H9 (cell line): ENCODE measurements at regions not wholly inside any gene's neighbourhood (a gene's known extent, or its start where the extent isn't known, plus 50 kb on each side); places are given as distances from the start of the nearest gene placed in this dataset.

Experiments
- DNase-seq: peaks from one replicate; pipeline ENCODE4 v3.0.0-alpha.2; 2017
- H2AFZ ChIP-seq: one replicate; pipeline ENCODE4 v1.6.1; 2013; ENCODE audit warnings: mild to moderate bottlenecking, low read length, control low read depth, moderate library complexity
- H2AK5ac ChIP-seq: 2 replicates; pipeline ENCODE4 v1.6.1; 2013; ENCODE audit warnings: low read length, control low read depth, mixed read lengths; ENCODE audit not compliant: insufficient read length
- H2BK120ac ChIP-seq: one replicate; pipeline ENCODE4 v1.6.1; 2013; ENCODE audit warnings: low read depth, mild to moderate bottlenecking, low read length, control low read depth, inconsistent platforms; ENCODE audit not compliant: poor library complexity, severe bottlenecking
- H2BK12ac ChIP-seq: 2 replicates; pipeline ENCODE4 v1.6.1; 2013; ENCODE audit warnings: low read length, control low read depth, mixed read lengths, low read depth; ENCODE audit not compliant: insufficient read length
- H2BK15ac ChIP-seq: 2 replicates; pipeline ENCODE4 v1.6.1; 2013; ENCODE audit warnings: low read depth, low read length, control low read depth
- H2BK20ac ChIP-seq: one replicate; pipeline ENCODE4 v1.6.1; 2013; ENCODE audit warnings: low read depth, mild to moderate bottlenecking, low read length, control low read depth, inconsistent platforms; ENCODE audit not compliant: poor library complexity, severe bottlenecking
- H2BK5ac ChIP-seq: 2 replicates; pipeline ENCODE4 v1.6.1; 2013; ENCODE audit warnings: low read length, control low read depth, mixed read lengths; ENCODE audit not compliant: insufficient read length
- H3K14ac ChIP-seq: 2 replicates; pipeline ENCODE4 v1.6.1; 2013; ENCODE audit warnings: low read length, control low read depth; ENCODE audit not compliant: insufficient read depth
- H3K18ac ChIP-seq: 2 replicates; pipeline ENCODE4 v1.6.1; 2013; ENCODE audit warnings: low read depth, mild to moderate bottlenecking, mixed read lengths, low read length, control low read depth; ENCODE audit not compliant: insufficient read length
- H3K23ac ChIP-seq: 2 replicates; pipeline ENCODE4 v1.6.1; 2013; ENCODE audit warnings: low read length, control low read depth, mixed read lengths, low read depth; ENCODE audit not compliant: insufficient read length
- H3K23me2 ChIP-seq: 2 replicates; pipeline ENCODE4 v1.6.1; 2013; ENCODE audit warnings: low read depth, mild to moderate bottlenecking, mixed read lengths, low read length, control low read depth; ENCODE audit not compliant: insufficient read length, poor library complexity, severe bottlenecking
- H3K27ac ChIP-seq: 2 replicates; pipeline ENCODE4 v1.5.1; 2013; ENCODE audit warnings: low read length, control low read depth, mixed read lengths, low read depth; ENCODE audit not compliant: insufficient read length
- H3K27me3 ChIP-seq: 2 replicates; pipeline ENCODE4 v1.6.1; 2013; ENCODE audit warnings: low read length, control low read depth, inconsistent platforms; ENCODE audit not compliant: insufficient read depth
- H3K4ac ChIP-seq: 2 replicates; pipeline ENCODE4 v1.6.1; 2013; ENCODE audit warnings: low read depth, mild to moderate bottlenecking, control low read depth, inconsistent platforms, low read length, moderate library complexity
- H3K4me1 ChIP-seq: 2 replicates; pipeline ENCODE4 v1.6.1; 2013; ENCODE audit warnings: low read length, control low read depth, inconsistent platforms; ENCODE audit not compliant: insufficient read depth
- H3K4me2 ChIP-seq: 2 replicates; pipeline ENCODE4 v1.6.1; 2013; ENCODE audit warnings: low read length, control low read depth, mixed read lengths; ENCODE audit not compliant: insufficient read length, insufficient read depth
- H3K56ac ChIP-seq: 2 replicates; pipeline ENCODE4 v1.6.1; 2013; ENCODE audit warnings: low read depth, mild to moderate bottlenecking, mixed read lengths, low read length, control low read depth; ENCODE audit not compliant: insufficient read length
- H3K79me1 ChIP-seq: 2 replicates; pipeline ENCODE4 v1.6.1; 2013; ENCODE audit warnings: low read depth, mild to moderate bottlenecking, moderate library complexity, low read length, control low read depth, inconsistent platforms; ENCODE audit not compliant: insufficient read depth, poor library complexity, severe bottlenecking
- H3K79me2 ChIP-seq: 2 replicates; pipeline ENCODE4 v1.6.1; 2013; ENCODE audit warnings: low read length, control low read depth, inconsistent platforms; ENCODE audit not compliant: insufficient read depth
- H3K9ac ChIP-seq: 2 replicates; pipeline ENCODE4 v1.6.1; 2013; ENCODE audit warnings: low read length, control low read depth, mixed read lengths; ENCODE audit not compliant: insufficient read length; ENCODE audit errors: extremely low read depth
- H3K9me3 ChIP-seq: one replicate; pipeline ENCODE4 v1.6.1; 2013; ENCODE audit warnings: low read depth, low read length, inconsistent platforms; ENCODE audit not compliant: control insufficient read depth
- H3T11ph ChIP-seq: one replicate; pipeline ENCODE4 v1.6.1; 2013; ENCODE audit warnings: mild to moderate bottlenecking, low read length, control low read depth, inconsistent platforms
- H4K20me1 ChIP-seq: one replicate; pipeline ENCODE4 v1.6.1; 2013; ENCODE audit not compliant: control insufficient read depth, insufficient read length, insufficient read depth
- H4K5ac ChIP-seq: 2 replicates; pipeline ENCODE4 v1.6.1; 2013; ENCODE audit warnings: low read depth, mild to moderate bottlenecking, mixed read lengths, low read length, control low read depth; ENCODE audit not compliant: insufficient read length
- H4K8ac ChIP-seq: replicated peaks from 2 replicates; pipeline ENCODE4 v1.6.1; 2013; ENCODE audit warnings: low read length, control low read depth, mixed read lengths, low read depth; ENCODE audit not compliant: insufficient read length
- H4K91ac ChIP-seq: 2 replicates; pipeline ENCODE4 v1.6.1; 2013; ENCODE audit warnings: low read depth, mild to moderate bottlenecking, moderate library complexity, mixed read lengths, low read length, control low read depth; ENCODE audit not compliant: insufficient read length
- H3K27ac Mint-ChIP-seq, 3 experiments: 2 replicates in 2 of 3; 3 replicates in 1 of 3; pipeline ENCODE4 v1.8.0; 2020 to 2021; ENCODE audit warnings: mixed read lengths in 3 of 3, mild to moderate bottlenecking in 1 of 3, moderate library complexity in 1 of 3
- H3K27me3 Mint-ChIP-seq: 2 replicates; pipeline ENCODE4 v1.8.0; 2021; ENCODE audit warnings: low read depth, mild to moderate bottlenecking, moderate library complexity, mixed read lengths
- H3K36me3 Mint-ChIP-seq, 3 experiments: 2 replicates in 2 of 3; 3 replicates in 1 of 3; pipeline ENCODE4 v1.8.0; 2020 to 2021; ENCODE audit warnings: low read depth in 3 of 3, mixed read lengths in 3 of 3; ENCODE audit not compliant: insufficient read depth in 1 of 3
- H3K4me1 Mint-ChIP-seq, 2 experiments: 2 replicates each; pipeline ENCODE4 v1.8.0; 2020; ENCODE audit warnings: mixed read lengths in 2 of 2
- H3K4me3 Mint-ChIP-seq, 2 experiments: 2 replicates in 1 of 2; 3 replicates in 1 of 2; pipeline ENCODE4 v1.8.0; 2020 to 2021; ENCODE audit warnings: mild to moderate bottlenecking in 2 of 2, mixed read lengths in 2 of 2, moderate library complexity in 1 of 2
- H3K9me3 Mint-ChIP-seq, 2 experiments: 2 replicates in 1 of 2; 3 replicates in 1 of 2; pipeline ENCODE4 v1.8.0; 2020; ENCODE audit warnings: mild to moderate bottlenecking in 2 of 2, mixed read lengths in 2 of 2, moderate library complexity in 1 of 2
- CTCF ChIP-seq: fragments of 200-600 bp; sonication (generic); conservative IDR thresholded peaks from 3 replicates; pipeline ENCODE4 v1.8.0; 2021; ENCODE audit warnings: antibody characterized with exemption, mild to moderate bottlenecking
- WGBS: extraction: QIAGEN DNeasy Blood & Tissue Kit; methylation state at CpG from one replicate; pipeline ENCODE4 v1.1.7; 2013; ENCODE audit warnings: missing lambda C conversion rate, low lambda C conversion rate, mixed read lengths; ENCODE audit not compliant: insufficient read length; ENCODE audit errors: extremely low coverage; 5-methylcytosine and 5-hydroxymethylcytosine counted together

- no peak overlapping the region for H3K9ac ChIP-seq
- H3K18ac ChIP-seq = no peak overlapping the region
- H3K56ac ChIP-seq = no peak overlapping the region
- H2BK12ac ChIP-seq = no peak overlapping the region
- H4K5ac ChIP-seq = no peak overlapping the region
- no peak overlapping the region for H3K4me3 Mint-ChIP-seq
- TF ChIP-seq CTCF = no peak
- no peaks in the 10 kb centered on the region for H3K9me3 Mint-ChIP-seq
- peaks cover 6% of the 10 kb centered on the region in 2 experiments; a peak in 3 of 4 replicates for H3K4me1 Mint-ChIP-seq
- H3K27ac ChIP-seq = no peak overlapping the region
- no peak overlapping the region for H3K14ac ChIP-seq
- no peaks in the 10 kb centered on the region for H3K79me1 ChIP-seq
- no peaks in the 10 kb centered on the region for H3K79me2 ChIP-seq
- no peak overlapping the region for H3K27ac Mint-ChIP-seq
- no peak overlapping the region for H4K91ac ChIP-seq
- H3K4me1 ChIP-seq = no peaks in the 10 kb centered on the region
- no peak for DNase-seq
- no peak overlapping the region for H2BK15ac ChIP-seq
- no peaks in the 10 kb centered on the region for H4K20me1 ChIP-seq
- no peak overlapping the region for H2AFZ ChIP-seq
- H2BK120ac ChIP-seq = no peak overlapping the region
- H2AK5ac ChIP-seq = no peak overlapping the region
- H3K4ac ChIP-seq = no peak overlapping the region
- H3T11ph ChIP-seq = no peak overlapping the region
- H2BK20ac ChIP-seq = no peak overlapping the region
- H3K4me2 ChIP-seq = no peak overlapping the region
- no CpG with 5 or more reads among the region's 1 CpG for WGBS
- H3K23ac ChIP-seq = no peak overlapping the region
- H3K23me2 ChIP-seq = no peaks in the 10 kb centered on the region
- no peaks in the 10 kb centered on the region for H3K9me3 ChIP-seq
- H3K36me3 Mint-ChIP-seq = no peaks in the 10 kb centered on the region
- no peak overlapping the region for H4K8ac ChIP-seq
- no peaks in the 10 kb centered on the region for H3K27me3 Mint-ChIP-seq
- no peaks in the 10 kb centered on the region for H3K27me3 ChIP-seq
- H2BK5ac ChIP-seq = no peak overlapping the region
These were observed 84.2 kb upstream of the HS3ST1 start for GRCh38 chr4:11512871-11513270.
